Caki2 (cell line): ENCODE measurements at regions not wholly inside any gene's neighbourhood (a gene's known extent, or its start where the extent isn't known, plus 50 kb on each side); places are given as distances from the start of the nearest gene placed in this dataset.

ENCODE experiments used
- DNase-seq: peaks from one replicate; pipeline ENCODE4 v3.0.0-alpha.2; 2015; ENCODE audit warnings: low read depth
- in situ Hi-C: cut with HindIII; loops from 2 replicates; pipeline ENCODE4 v1.10.0; 2016; ENCODE audit warnings: low sequenced_read_pairs, low pct_unique_long_range_greater_than_20kb, mixed read lengths

DNA sequence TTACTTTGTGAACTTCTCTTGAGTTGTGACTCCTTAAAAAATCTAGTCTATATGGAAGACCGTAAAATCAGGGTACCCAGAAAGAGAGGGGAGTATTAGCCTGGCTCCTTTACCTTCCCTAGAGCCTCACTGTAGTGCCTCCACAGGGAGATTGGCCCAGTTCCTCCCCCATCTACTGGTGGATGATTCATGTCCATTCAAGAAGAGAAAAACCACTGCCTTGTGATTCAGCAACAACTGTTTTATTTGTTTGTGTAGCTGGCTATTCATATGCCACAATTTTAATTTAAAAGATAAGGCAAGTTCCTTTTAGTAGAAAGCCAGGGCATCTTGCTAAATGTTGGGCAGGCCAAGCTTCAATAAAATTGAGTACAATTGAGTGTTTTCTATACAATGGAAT, 221.8 kb upstream of the KCNIP4 start:
- no peak for DNase-seq

DNA sequence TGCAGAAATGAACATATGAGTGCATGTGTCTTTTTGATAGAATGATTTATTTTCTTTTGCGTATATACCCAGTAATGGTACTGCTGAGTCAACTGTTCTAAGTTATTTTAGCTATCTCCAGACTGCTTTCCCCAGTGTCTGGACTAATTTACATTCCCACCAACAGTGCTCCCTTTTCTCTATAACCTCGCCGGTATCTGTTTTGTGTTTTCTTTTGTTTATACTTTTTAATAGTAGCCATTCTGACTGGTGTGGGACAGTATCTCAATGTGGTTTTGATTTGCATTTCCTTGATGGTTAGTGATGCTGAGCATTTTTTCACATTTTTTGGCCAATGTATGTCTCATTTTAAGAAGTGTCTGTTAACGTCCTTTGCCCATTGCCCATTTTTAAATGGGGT, 218.6 kb upstream of the KCNIP4 start:
- in situ Hi-C loops, result no loop called here
- no peak for DNase-seq

More for the DNA sequence above, 221.8 kb upstream of the KCNIP4 start:
- in situ Hi-C loops, result no loop called here

DNA sequence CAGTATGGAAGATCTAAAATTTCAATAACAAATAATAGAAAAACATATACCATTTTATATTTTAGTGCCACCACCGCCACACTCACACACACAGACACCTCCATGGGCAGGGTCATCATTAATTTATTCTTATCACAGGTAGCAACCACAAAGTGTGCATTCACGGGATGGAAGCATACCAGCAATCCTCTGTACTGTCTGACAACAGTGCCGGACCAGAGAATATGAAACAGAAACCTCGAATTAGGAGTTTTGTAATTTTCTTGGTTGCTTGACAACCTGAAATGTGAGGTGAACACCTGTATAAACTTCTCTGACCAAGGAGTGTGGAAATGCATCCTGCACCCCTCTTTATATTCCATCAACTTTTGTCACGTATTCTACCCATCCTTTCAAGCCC, 213.9 kb upstream of the KCNIP4 start:
- DNase-seq, result no peak
- in situ Hi-C loops, result no loop called here

DNA sequence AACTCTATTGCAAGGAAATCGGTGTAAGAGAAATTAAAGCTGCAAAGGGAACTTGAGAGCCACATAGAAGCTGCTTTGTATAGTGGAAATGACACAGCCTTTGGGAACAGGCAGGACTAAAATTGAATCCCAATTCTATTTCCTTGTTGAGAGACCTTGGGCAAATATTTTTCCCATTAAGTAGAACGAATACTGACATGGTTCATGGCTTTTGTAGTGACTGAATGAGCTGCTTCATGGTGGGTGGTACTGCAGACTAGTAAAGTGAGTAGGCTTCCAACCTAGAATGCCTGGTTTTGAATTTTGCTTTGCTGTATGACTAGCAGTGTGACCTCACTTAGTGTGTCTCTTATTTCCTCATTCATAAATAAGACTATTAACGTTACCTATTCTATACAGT, 182.2 kb upstream of the KCNIP4 start:
- DNase-seq, result no peak
- in situ Hi-C loops, result no loop called here

DNA sequence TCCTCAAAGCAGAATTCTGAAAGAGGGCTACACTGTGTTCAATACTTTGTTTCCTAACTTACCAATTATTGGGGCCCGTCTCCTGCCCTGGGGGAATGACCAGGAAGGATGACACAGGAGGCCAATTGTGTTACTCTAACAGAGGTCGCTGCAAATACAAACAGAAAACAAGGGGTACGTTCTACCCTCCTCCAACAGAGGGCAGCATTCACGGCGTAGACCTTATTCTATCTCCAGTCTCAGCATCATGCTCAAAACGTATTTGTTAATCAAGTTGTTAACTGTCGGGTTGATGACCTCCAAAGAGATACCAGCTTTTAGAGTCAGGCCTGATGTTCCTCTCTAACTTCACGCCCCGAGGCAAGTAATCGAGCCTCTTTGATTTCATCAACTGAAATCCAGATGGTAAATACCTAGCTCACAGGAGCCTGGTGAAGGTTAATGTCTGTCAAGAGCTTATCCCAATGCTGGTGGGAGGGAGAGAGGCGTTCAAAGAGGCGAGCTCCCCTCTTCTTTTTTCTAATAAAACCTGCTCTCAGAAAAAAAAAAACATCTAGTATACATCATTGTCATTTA, 181.0 kb upstream of the KCNIP4 start:
- peak; percentile 3 for DNase-seq
- in situ Hi-C loops, result no loop called here

DNA sequence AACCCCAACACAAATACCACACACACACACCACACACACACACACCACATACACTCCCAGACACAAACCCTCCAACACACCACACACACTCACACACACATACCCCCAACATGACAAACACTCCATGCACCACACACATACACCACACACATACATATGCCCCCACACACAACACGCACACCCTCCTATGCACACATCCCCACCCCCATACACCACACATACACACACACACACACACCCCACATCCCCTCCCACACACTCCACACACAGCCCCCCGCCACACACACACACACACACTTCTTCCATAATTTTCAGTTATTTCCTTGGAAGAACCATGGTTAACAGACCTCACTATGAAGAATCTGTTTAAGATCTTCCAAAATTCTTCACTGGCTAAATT, 173.5 kb upstream of the KCNIP4 start:
- no peak for DNase-seq
- in situ Hi-C loops, result no loop called here

DNA sequence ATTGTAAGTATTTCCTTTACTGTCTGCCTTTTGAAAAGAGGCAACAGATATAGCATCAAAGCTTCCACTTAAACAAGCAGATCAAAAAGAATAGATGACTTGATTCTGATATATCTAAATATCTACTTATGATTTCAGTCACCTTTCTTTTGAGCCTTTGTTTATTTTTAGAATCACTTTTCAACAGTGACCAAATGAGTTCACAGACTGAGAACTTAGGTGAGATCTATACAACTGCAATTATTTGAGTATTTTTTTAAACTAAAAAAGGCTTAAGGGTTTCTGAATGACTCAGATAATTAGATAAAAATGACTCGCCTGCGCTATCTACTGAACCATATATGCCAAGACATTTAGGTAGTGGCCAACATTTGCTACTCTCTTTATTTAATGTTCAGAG, 166.7 kb upstream of the KCNIP4 start:
- in situ Hi-C loops, result no loop called here
- DNase-seq, result no peak

DNA sequence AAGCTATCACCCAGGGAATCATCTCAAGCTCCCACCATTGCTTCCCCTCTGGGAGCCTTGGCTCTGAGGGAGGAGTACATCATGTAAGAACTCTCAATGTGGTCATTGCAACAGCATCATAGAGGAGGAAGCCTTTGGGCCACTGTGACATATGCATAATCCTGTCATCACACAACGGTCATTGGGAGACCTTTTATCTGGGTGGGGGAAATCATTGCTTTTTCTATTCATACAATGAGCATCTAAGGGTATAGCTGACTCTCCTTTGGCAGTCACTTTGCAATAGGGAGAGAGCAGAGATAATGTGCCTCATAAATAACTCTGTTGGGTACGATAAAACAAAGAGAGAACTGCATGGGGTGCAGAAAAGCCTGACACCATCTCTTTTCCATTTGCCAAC, 155.2 kb upstream of the KCNIP4 start:
- DNase-seq, result no peak
- in situ Hi-C loops, result no loop called here

DNA sequence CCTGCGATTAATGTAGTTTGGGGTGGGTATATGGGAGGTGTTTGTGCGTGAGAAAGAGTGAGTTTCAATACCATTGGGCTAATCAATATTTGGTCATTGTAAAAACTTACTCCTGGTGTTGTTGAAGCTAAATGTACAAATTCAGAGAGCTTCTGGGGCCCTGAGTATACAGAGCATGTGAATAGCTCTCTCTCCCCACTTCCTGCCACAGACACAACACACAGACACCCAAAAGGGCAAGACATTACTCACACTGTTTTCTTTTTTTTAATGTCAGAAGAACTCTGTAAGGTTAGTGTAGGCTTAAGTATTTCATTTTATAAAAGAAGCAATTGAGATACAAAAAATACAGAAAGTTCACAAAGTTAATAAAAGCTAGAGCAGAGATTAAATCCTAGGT, 151.3 kb upstream of the KCNIP4 start:
- DNase-seq, result no peak
- in situ Hi-C loops, result no loop called here

DNA sequence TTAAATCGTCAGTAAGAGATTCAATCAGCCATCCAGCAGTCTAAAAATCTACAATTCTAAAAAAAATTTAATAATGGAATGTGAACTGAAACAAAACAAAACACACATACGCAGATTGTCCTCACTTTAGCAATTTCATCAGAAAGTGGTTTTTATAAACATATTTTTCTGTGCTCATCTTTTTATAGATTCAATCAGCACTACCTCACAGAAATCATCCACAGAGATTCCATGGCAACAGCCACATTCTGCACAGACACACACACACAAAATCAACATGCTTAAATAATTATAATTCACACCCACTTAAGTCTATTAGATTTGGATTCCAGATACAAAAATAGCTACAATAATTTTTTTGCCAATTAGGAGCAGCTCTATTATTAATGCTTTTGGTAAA, 149.0 kb upstream of the KCNIP4 start:
- in situ Hi-C loops, result no loop called here
- no peak for DNase-seq

DNA sequence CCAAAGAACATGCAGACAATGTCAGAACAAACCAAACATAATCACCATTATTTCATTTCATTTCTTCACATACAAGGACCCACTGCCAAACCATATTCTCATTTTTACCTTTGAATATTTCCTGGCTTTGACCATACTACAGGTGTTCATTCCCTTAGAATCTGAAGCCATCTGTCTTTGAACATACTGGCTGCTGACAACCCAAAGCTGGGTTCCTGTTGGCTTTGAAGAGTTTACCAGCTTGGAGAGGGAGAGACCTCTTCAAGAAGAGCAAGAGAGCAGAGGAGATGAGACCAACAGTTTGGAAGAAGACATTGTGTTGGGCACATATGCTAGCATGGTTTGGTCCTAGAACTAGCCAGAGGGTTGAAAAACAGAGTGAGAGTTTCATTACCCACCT, 145.6 kb upstream of the KCNIP4 start:
- in situ Hi-C loops, result no loop called here
- no peak for DNase-seq

DNA sequence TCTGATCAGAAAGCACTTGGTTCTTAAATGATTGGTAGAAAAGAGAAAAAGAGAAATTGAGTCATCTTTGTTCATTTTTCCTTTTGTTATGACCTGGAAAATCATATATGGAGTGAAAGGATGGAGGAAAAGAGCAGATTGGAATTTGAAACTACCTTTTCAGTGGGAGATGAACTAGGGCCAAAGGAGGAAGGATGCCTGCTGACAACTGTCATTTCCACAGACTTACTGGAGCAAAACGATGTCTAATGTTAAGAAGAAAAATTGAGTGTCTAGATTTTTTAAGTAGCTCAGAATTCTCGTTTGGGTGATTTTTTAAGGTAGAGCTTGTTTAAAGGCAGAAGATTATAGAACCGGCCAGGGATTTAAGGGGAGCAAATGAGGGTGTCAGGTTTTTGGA, 144.6 kb upstream of the KCNIP4 start:
- no peak for DNase-seq
- in situ Hi-C loops, result no loop called here

DNA sequence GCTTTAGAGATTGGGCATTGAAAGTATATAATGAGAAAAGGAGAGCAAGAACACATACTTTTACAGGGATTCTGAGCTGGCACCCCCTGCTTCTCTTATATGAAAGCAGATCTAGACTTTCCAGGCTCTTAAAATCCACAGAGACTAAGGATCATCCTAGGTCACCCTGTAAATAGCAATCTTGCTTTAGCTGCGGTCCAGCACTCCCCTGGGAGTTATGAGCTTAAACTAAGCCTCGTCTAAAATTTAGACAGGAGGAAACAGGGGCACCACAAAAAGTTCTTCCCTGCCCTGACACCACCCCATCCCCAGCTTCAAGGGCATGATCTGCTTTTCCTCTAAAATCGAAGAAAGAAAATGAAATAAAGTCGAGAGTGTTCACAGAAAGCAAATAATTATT, 143.3 kb upstream of the KCNIP4 start:
- no peak for DNase-seq
- in situ Hi-C loops, result no loop called here

DNA sequence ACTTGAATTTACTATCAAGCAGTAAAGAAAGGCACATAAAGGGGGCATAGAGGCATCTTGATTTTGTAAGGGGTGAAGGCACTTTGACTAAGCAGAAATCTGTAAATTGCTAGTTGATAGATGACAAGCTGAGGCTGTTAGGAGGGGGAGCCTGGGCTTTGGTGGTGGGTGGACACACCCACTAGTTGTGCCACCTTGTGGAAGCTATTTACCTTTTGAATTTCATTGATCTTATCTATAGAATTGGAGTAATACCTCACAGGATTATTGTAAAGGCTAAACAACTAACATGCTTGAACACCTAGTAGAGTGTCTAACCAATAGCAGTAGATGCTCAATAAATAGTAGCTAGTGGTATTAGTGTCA, 142.8 kb upstream of the KCNIP4 start:
- in situ Hi-C loops, result no loop called here
- DNase-seq, result no peak

DNA sequence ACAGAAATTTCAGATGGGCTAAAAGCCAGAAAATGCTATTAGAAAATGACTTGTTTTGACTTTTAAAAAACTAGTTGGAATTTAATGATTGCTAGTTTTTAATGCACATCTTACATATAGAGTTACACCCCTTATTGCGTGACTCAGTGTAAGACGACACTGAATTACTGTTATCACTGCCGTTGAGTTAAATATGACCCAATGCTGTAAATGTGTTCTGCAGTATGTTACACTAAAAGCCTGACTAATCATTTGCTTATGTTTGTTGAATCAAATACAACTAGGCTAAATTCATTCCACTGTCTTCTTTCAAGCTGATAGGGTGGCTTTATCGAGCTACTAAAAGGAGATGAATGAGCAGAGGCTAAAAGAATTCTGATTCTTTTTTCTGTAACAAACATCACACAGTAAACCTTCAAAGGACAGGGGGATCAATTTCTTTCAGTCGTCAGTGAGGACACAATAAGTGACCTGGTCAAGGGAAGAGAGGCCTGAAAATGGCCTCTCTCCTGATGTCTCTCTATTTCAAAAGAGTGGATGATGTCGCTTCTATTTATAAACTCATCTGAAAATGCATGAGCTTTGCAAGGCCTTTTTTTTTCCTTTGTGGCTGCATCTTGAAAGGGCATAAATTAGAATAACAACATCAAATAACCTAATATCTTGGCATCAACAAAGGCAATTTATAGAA, 142.2 kb upstream of the KCNIP4 start:
- in situ Hi-C loops, result no loop called here
- DNase-seq, result no peak

DNA sequence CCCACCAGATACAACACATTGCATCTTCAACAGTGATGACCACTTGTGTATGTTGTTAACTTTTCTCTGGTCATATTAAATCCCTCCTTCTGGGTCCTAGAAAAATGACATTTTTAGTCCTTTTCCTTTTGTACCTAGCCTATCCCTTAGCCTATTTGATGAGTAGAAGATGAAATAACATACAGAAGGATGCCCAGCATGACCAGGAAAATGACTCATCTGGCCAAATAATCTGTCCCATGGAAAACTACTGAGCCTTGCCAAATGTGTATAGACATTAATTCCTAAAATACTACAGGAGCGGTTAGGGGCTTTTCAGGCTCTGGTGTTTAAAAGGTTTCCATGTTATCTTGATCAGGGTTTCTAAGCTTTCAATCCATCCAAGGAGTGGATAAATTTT, 129.0 kb upstream of the KCNIP4 start:
- no peak for DNase-seq
- in situ Hi-C loops, result no loop called here

DNA sequence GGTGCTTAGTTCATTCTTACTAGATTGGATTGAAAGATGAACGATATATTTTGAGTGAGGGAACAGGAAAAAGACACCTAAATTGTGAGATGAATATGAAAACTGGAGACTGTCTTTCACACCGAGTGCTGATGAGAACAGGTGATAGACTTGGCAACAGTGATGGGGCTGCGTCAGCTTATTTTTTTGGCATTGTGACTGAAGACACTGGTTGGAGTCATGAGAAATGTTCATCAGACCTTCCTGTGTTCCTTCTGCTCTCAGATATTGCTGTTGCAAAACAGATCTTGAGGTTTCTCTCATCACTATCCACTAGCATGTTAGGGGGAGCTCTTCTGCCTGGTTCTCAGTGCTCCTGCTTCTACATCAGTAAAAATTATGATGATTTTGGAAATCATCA, 124.2 kb upstream of the KCNIP4 start:
- DNase-seq, result no peak
- in situ Hi-C loops, result no loop called here

DNA sequence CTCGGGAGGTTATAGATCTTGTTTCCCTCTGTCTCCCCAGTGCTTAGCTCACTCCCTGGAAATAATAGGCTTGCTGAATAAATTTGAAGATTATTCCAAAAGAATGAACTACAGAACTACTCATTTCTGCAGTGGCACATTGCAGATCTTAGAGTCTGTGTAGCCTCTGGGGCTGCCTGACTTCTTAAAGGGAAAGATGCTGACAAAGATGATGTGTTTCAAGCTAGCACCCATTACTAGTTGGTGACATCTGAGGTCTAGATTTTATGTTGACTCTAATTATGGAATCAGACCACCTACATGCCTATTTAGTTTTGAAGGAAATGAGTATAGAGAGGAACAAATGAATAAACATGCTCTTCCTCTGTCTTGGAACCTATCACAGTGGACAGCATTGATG, 123.7 kb upstream of the KCNIP4 start:
- no peak for DNase-seq
- in situ Hi-C loops, result no loop called here

DNA sequence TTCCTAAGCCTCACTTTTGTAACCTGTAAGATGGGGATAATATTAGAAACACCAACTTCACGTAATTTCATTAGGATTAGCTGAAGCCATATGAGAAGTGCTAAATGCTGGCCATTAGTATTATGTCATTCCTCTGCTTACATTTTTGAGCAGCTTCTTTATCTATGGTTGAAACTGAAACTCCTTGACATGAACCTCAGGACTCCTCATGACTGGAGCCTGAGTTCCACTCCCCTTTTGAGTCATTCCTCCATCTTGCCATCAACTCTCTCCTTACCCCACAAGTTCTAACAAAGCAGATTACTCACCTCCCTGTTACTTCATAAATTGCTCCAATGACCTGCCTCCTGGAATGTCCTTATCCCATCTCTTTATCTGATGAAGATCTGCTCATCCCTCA, 123.2 kb upstream of the KCNIP4 start:
- in situ Hi-C loops, result no loop called here
- no peak for DNase-seq

DNA sequence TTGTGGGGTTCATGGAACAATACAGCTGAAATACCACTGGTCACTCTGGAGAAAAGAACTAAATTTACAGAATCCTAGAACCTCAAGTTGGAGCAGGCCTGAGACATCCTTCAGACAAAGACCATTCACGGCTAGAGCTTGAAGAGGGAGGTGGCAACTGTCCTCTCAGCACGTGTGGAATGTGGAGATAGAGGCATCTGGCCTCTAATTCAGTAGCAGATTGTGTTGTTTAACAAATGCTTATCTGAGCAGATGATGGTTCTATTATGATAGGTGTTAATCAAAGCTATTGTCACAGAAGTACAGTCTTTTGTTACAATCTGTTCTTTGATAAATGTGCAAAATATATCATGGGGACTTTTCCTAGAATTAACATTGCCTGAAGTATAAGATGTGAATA, 121.7 kb upstream of the KCNIP4 start:
- DNase-seq, result no peak
- in situ Hi-C loops, result no loop called here

DNA sequence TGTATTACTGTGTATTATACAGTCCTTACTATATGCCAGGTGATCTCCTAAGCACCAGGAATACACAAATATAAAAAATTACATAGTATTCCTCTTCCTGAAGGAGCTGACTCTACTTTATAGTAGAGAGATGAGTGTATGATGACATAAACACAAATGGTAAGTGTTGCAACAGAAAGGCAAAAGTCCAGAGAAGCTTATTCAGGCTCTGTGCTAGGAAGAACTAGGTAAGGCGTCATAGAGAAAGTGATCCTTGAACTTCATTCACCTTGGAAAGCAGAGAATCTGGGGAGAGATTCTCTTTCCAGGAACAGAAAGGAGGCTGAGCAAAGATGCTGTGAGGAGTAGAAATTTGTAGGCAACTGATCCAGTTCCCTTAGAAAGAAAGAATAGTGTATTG, 115.0 kb upstream of the KCNIP4 start:
- DNase-seq, result no peak

More for the DNA sequence above, 115.0 kb upstream of the KCNIP4 start:
- in situ Hi-C loops, result no loop called here
